B cell (primary cell): ENCODE measurements at regions not wholly inside any gene's neighbourhood (a gene's known extent, or its start where the extent isn't known, plus 50 kb on each side); places are given as distances from the start of the nearest gene placed in this dataset.

Experiments
- ATAC-seq: fragments of 200-7000 bp; cut with Tn5 transposase; one replicate; pipeline ENCODE4 v1.10.0; 2021; ENCODE audit warnings: low read depth, mild to moderate bottlenecking, moderate number of reproducible peaks, moderate library complexity
- CTCF ChIA-PET: fragments of 350-600 bp; sonication (Branson Sonifier 250); formaldehyde crosslinking; loops from one replicate; lab custom pipeline; 2021; ENCODE audit warnings: antibody characterized with exemption, inconsistent platforms; lab: Charles Lee
- POLR2A ChIA-PET: fragments of 350-600 bp; sonication (Branson Sonifier 250); formaldehyde crosslinking; loops from one replicate; lab custom pipeline; 2021; ENCODE audit warnings: antibody characterized with exemption; lab: Charles Lee
- DNase-seq: peaks from one replicate; pipeline ENCODE4 v3.0.0; 2013
- H2AFZ ChIP-seq: 2 replicates; pipeline ENCODE4 v1.6.1; 2012; ENCODE audit warnings: mild to moderate bottlenecking, low read depth, low read length; ENCODE audit not compliant: insufficient read depth, poor library complexity, severe bottlenecking
- H3K27ac ChIP-seq, 2 donors: 1 replicate in 1 of 2; 2 replicates in 1 of 2; pipeline ENCODE4 v1.5.1; 2012 to 2013; ENCODE audit warnings: low read length in 2 of 2, mild to moderate bottlenecking in 2 of 2, moderate library complexity in 1 of 2
- H3K27me3 ChIP-seq, 4 experiments: fragments of 200-600 bp in 1 of 4; sonication (generic) in 1 of 4; replicated peaks in 1 of 4; 1 replicate in 2 of 4; 2 replicates in 2 of 4; pipeline versions ENCODE4 v1.6.1 to v1.7.0; 2013 to 2016; ENCODE audit warnings: low read length in 3 of 4, mild to moderate bottlenecking in 2 of 4, mixed read lengths in 1 of 4, moderate library complexity in 1 of 4; ENCODE audit not compliant: insufficient read depth in 4 of 4, control insufficient read depth in 3 of 4; ENCODE audit errors: control extremely low read depth in 1 of 4
- H3K36me3 ChIP-seq, 2 experiments: replicated peaks in 1 of 2; 1 replicate in 1 of 2; 2 replicates in 1 of 2; pipeline versions ENCODE4 v1.6.1 to v1.7.1; 2013; ENCODE audit warnings: low read length in 1 of 2; ENCODE audit not compliant: insufficient read depth in 2 of 2, control insufficient read depth in 1 of 2; ENCODE audit errors: control extremely low read depth in 1 of 2, extremely low read depth in 1 of 2
- H3K4me1 ChIP-seq, 2 donors: fragments of 200-600 bp in 1 of 2; sonication (generic) in 1 of 2; 1 replicate in 1 of 2; 2 replicates in 1 of 2; pipeline versions ENCODE4 v1.5.1 to v1.6.1; 2013 to 2017; ENCODE audit warnings: low read length in 2 of 2; ENCODE audit not compliant: control insufficient read depth in 2 of 2, insufficient read depth in 2 of 2
- H3K4me2 ChIP-seq: replicated peaks from 2 replicates; pipeline ENCODE3; 2012; ENCODE audit warnings: mild to moderate bottlenecking, low read depth, low read length; ENCODE audit not compliant: poor library complexity, severe bottlenecking
- H3K4me3 ChIP-seq, 5 experiments: fragments of 200-600 bp in 1 of 5; sonication (generic) in 1 of 5; 1 replicate in 3 of 5; 2 replicates in 2 of 5; pipeline versions ENCODE4 v1.5.1 to v1.7.0; 2011 to 2016; ENCODE audit warnings: low read length in 4 of 5, mild to moderate bottlenecking in 4 of 5, low read depth in 2 of 5, control low read depth in 1 of 5, moderate library complexity in 1 of 5; ENCODE audit not compliant: insufficient read depth in 1 of 5; ENCODE audit errors: control extremely low read depth in 1 of 5, extremely low read depth in 1 of 5
- H3K79me2 ChIP-seq: fragments of 200-600 bp; sonication (generic); one replicate; pipeline ENCODE4 v1.6.0; 2016; ENCODE audit warnings: low read length; ENCODE audit not compliant: control insufficient read depth, insufficient read depth
- H3K9ac ChIP-seq: fragments of 200-600 bp; sonication (generic); 2 replicates; pipeline ENCODE4 v1.6.1; 2017; ENCODE audit warnings: mild to moderate bottlenecking, low read length, moderate library complexity
- H3K9me3 ChIP-seq, 3 donors: one replicate each; pipeline versions ENCODE4 v1.6.1 to v1.7.1; 2013; ENCODE audit warnings: low read length in 2 of 3; ENCODE audit not compliant: control insufficient read depth in 2 of 3, insufficient read depth in 1 of 3; ENCODE audit errors: control extremely low read depth in 1 of 3
- H4K20me1 ChIP-seq: 2 replicates; pipeline ENCODE4 v1.6.0; 2012; ENCODE audit warnings: mild to moderate bottlenecking, low read length; ENCODE audit not compliant: insufficient read depth, control insufficient read depth, poor library complexity, severe bottlenecking
- H3K27ac Mint-ChIP-seq: one replicate; pipeline ENCODE4 v1.8.0; 2021; ENCODE audit warnings: mixed read lengths
- H3K27me3 Mint-ChIP-seq: one replicate; pipeline ENCODE4 v1.8.0; 2021; ENCODE audit warnings: mixed read lengths
- H3K4me1 Mint-ChIP-seq: one replicate; pipeline ENCODE4 v1.8.0; 2021; ENCODE audit warnings: mixed read lengths
- H3K4me3 Mint-ChIP-seq: one replicate; pipeline ENCODE4 v1.8.0; 2021; ENCODE audit warnings: mixed read lengths
- H3K9me3 Mint-ChIP-seq: one replicate; pipeline ENCODE4 v1.8.0; 2022; ENCODE audit warnings: mixed read lengths; ENCODE audit not compliant: insufficient read depth
- CTCF ChIP-seq: fragments of 200-600 bp; IDR thresholded peaks from one replicate; pipeline ENCODE4 v1.8.0; 2022; ENCODE audit warnings: antibody characterized with exemption, mild to moderate bottlenecking
- EZH2 ChIP-seq: IDR thresholded peaks from 2 replicates; pipeline ENCODE4 v1.6.1; 2012; ENCODE audit warnings: borderline replicate concordance, low read depth, mild to moderate bottlenecking, moderate library complexity, low read length; ENCODE audit not compliant: insufficient read depth, poor library complexity, severe bottlenecking
- WGBS: methylation state at CpG from one replicate; pipeline ENCODE4 v1.1.5; 2013; ENCODE audit warnings: missing lambda C conversion rate; ENCODE audit not compliant: insufficient coverage; 5-methylcytosine and 5-hydroxymethylcytosine counted together
- intact Hi-C: fragments of 100-400 bp; cut with micrococcal nuclease; formaldehyde crosslinking; loops from one replicate; pipeline ENCODE4 v1.10.0; 2022

GRCh38 chr15:94602754-94603470 is 371.6 kb downstream of the MCTP2 start:
- Histone ChIP-seq H3K79me2 (no peaks in the 10 kb centered on the region), H3K4me2 (no peak overlapping the region), H3K27me3 (peaks cover 0 to 4% (median 0%) of the 10 kb centered on the region in 4 experiments), H3K9me3 (no peaks in the 10 kb centered on the region), H3K27ac (no peak overlapping the region), H3K4me3 (no peak overlapping the region), H4K20me1 (no peaks in the 10 kb centered on the region), H3K9ac (no peak overlapping the region), H3K4me1 (peaks cover 4 to 5% of the 10 kb centered on the region in 2 donors), H3K36me3 (no peaks in the 10 kb centered on the region), H2AFZ (no peak overlapping the region)
- intact Hi-C loops: no loop called here
- TF ChIP-seq CTCF (no peak), EZH2 (no peak)
- Mint-ChIP-seq H3K4me1 (peaks cover 4% of the 10 kb centered on the region), H3K27ac (no peak overlapping the region), H3K4me3 (no peak overlapping the region), H3K9me3 (no peaks in the 10 kb centered on the region), H3K27me3 (peaks cover 36% of the 10 kb centered on the region)
- no peak for ATAC-seq
- POLR2A ChIA-PET: no interaction called here
- no peak for DNase-seq
- 97% methylated on average over 5 of the region's 8 CpGs for WGBS
- CTCF ChIA-PET: no interaction called here

- no peak overlapping the region for H3K4me2 ChIP-seq
- Mint-ChIP-seq H3K9me3 (no peaks in the 10 kb centered on the region), H3K27ac (no peak overlapping the region), H3K27me3 (peaks cover 31% of the 10 kb centered on the region), H3K4me3 (no peak overlapping the region), H3K4me1 (peaks cover 4% of the 10 kb centered on the region)
- TF ChIP-seq CTCF (no peak), EZH2 (no peak)
- CTCF ChIA-PET: interaction anchor here (0.7 kb wide), 1 partner anchor 20 kb away, joined by 4 read pairs; no protein-coding TSS in a partner anchor
- H3K27ac ChIP-seq: no peak overlapping the region
- intact Hi-C loops: no loop called here
- no peak overlapping the region for H3K4me3 ChIP-seq
- H3K9me3 ChIP-seq: no peaks in the 10 kb centered on the region
- no peak for DNase-seq
- peaks cover 4 to 5% of the 10 kb centered on the region in 2 donors for H3K4me1 ChIP-seq
- no peak overlapping the region for H3K9ac ChIP-seq
- H3K36me3 ChIP-seq: no peaks in the 10 kb centered on the region
- H3K27me3 ChIP-seq: peaks cover 0 to 8% (median 0%) of the 10 kb centered on the region in 4 experiments
- H2AFZ ChIP-seq: no peak overlapping the region
- ATAC-seq: no peak
- H4K20me1 ChIP-seq: no peaks in the 10 kb centered on the region
- no peaks in the 10 kb centered on the region for H3K79me2 ChIP-seq
- POLR2A ChIA-PET: no interaction called here
Observed at GRCh38 chr15:94606286-94606685, 374.9 kb downstream of the MCTP2 start.
